ENCODE measurements at regions not wholly inside any gene's neighbourhood (a gene's known extent, or its start where the extent isn't known, plus 50 kb on each side); places are given as distances from the start of the nearest gene placed in this dataset.
"Not testable (repeated sequence)": the region's sequence is repeated elsewhere in the genome, so short reads cannot be mapped to it uniquely, and the experiment has no call there.

GRCh38 chr7:17580141-17580540 lies 281.7 kb downstream of the AHR start:
- H3K27me3 Mint-ChIP-seq (ENCODE audit: insufficient read depth) = peaks cover 2% of the 10 kb centered on the region
- no peaks in the 10 kb centered on the region for H3K4me1 Mint-ChIP-seq
- no peak overlapping the region for H3K27ac Mint-ChIP-seq
- Histone ChIP-seq H3K27ac (ENCODE audit: low read depth, low read length) (no peak overlapping the region), H3K4me1 (ENCODE audit: control insufficient read depth, insufficient read depth, low read length) (no peaks in the 10 kb centered on the region), H3K27me3 (ENCODE audit: control insufficient read depth, insufficient read depth, low read length, poor library complexity, severe bottlenecking) (no peaks in the 10 kb centered on the region), H3K9me3 (ENCODE audit: control insufficient read depth, low read length) (no peaks in the 10 kb centered on the region), H3K9ac (ENCODE audit: extremely low read depth, low read length, poor library complexity, severe bottlenecking) (no peak overlapping the region), H3K36me3 (ENCODE audit: control insufficient read depth, insufficient read depth, low read length) (no peaks in the 10 kb centered on the region), H3K4me3 (ENCODE audit: low read length) (no peak overlapping the region)
- H3K4me3 Mint-ChIP-seq = no peak overlapping the region
- H3K36me3 Mint-ChIP-seq (ENCODE audit: low read depth) = no peaks in the 10 kb centered on the region
- TF ChIP-seq CTCF (conservative IDR thresholded peaks at IDR 0.05) = no peak
- DNase-seq = no peak
- 89 to 93% methylated on average over 3 of the region's 3 CpGs for WGBS, 2 experiments (ENCODE audit: insufficient coverage in 1 of 2, insufficient read length in 1 of 2)
- peaks cover 9% of the 10 kb centered on the region for H3K9me3 Mint-ChIP-seq

GRCh38 chr7:17580856-17581255 lies 282.4 kb downstream of the AHR start:
- Histone ChIP-seq H3K36me3 (ENCODE audit: control insufficient read depth, insufficient read depth, low read length) (no peaks in the 10 kb centered on the region), H3K4me3 (ENCODE audit: low read length) (no peak overlapping the region), H3K27ac (ENCODE audit: low read depth, low read length) (no peak overlapping the region), H3K27me3 (ENCODE audit: control insufficient read depth, insufficient read depth, low read length, poor library complexity, severe bottlenecking) (no peaks in the 10 kb centered on the region), H3K9me3 (ENCODE audit: control insufficient read depth, low read length) (no peaks in the 10 kb centered on the region), H3K9ac (ENCODE audit: extremely low read depth, low read length, poor library complexity, severe bottlenecking) (no peak overlapping the region), H3K4me1 (ENCODE audit: control insufficient read depth, insufficient read depth, low read length) (no peaks in the 10 kb centered on the region)
- Mint-ChIP-seq H3K36me3 (ENCODE audit: low read depth) (no peaks in the 10 kb centered on the region), H3K9me3 (peaks cover 9% of the 10 kb centered on the region), H3K4me1 (no peaks in the 10 kb centered on the region), H3K27me3 (ENCODE audit: insufficient read depth) (peaks cover 2% of the 10 kb centered on the region), H3K27ac (no peak overlapping the region), H3K4me3 (no peak overlapping the region)
- no peak for TF ChIP-seq CTCF (conservative IDR thresholded peaks at IDR 0.05)
- DNase-seq = no peak
- WGBS, 2 experiments (ENCODE audit: insufficient coverage in 1 of 2, insufficient read length in 1 of 2) = 94% methylated on average over 1 of the region's 1 CpG; no CpG with 5 or more reads in 1 of the 2 experiments

- peaks cover 2% of the 10 kb centered on the region for H3K27me3 Mint-ChIP-seq (ENCODE audit: insufficient read depth)
Measured at GRCh38 chr7:17581301-17581700, 282.8 kb downstream of the AHR start.

GRCh38 chr7:17582696-17583095 lies 284.2 kb downstream of the AHR start:
- not testable (repeated sequence) for H3K4me3 Mint-ChIP-seq; H3K27ac Mint-ChIP-seq; H3K9ac ChIP-seq (ENCODE audit: extremely low read depth, low read length, poor library complexity, severe bottlenecking); H3K4me1 ChIP-seq (ENCODE audit: control insufficient read depth, insufficient read depth, low read length); H3K27me3 Mint-ChIP-seq (ENCODE audit: insufficient read depth); DNase-seq; H3K36me3 Mint-ChIP-seq (ENCODE audit: low read depth); H3K36me3 ChIP-seq (ENCODE audit: control insufficient read depth, insufficient read depth, low read length); H3K27ac ChIP-seq (ENCODE audit: low read depth, low read length); H3K9me3 Mint-ChIP-seq; H3K27me3 ChIP-seq (ENCODE audit: control insufficient read depth, insufficient read depth, low read length, poor library complexity, severe bottlenecking); H3K9me3 ChIP-seq (ENCODE audit: control insufficient read depth, low read length); H3K4me1 Mint-ChIP-seq; H3K4me3 ChIP-seq (ENCODE audit: low read length)
- WGBS, 2 experiments (ENCODE audit: insufficient coverage in 1 of 2, insufficient read length in 1 of 2) = 86 to 100% methylated on average over 1 to 2 of the region's 2 CpGs

More at GRCh38 chr7:17581301-17581700, 282.8 kb downstream of the AHR start:
- H3K4me3 Mint-ChIP-seq = no peak overlapping the region
- DNase-seq = no peak
- peaks cover 9% of the 10 kb centered on the region for H3K9me3 Mint-ChIP-seq
- Histone ChIP-seq H3K4me3 (ENCODE audit: low read length) (no peak overlapping the region), H3K27me3 (ENCODE audit: control insufficient read depth, insufficient read depth, low read length, poor library complexity, severe bottlenecking) (no peaks in the 10 kb centered on the region), H3K9me3 (ENCODE audit: control insufficient read depth, low read length) (no peaks in the 10 kb centered on the region), H3K27ac (ENCODE audit: low read depth, low read length) (no peak overlapping the region), H3K4me1 (ENCODE audit: control insufficient read depth, insufficient read depth, low read length) (no peaks in the 10 kb centered on the region), H3K36me3 (ENCODE audit: control insufficient read depth, insufficient read depth, low read length) (no peaks in the 10 kb centered on the region), H3K9ac (ENCODE audit: extremely low read depth, low read length, poor library complexity, severe bottlenecking) (no peak overlapping the region)
- H3K27ac Mint-ChIP-seq = no peak overlapping the region
- 83 to 96% methylated on average over 1 of the region's 1 CpG for WGBS, 2 experiments (ENCODE audit: insufficient coverage in 1 of 2, insufficient read length in 1 of 2)
- no peaks in the 10 kb centered on the region for H3K4me1 Mint-ChIP-seq
- no peak for TF ChIP-seq CTCF (conservative IDR thresholded peaks at IDR 0.05)
- H3K36me3 Mint-ChIP-seq (ENCODE audit: low read depth) = no peaks in the 10 kb centered on the region

Data from endodermal cell (in vitro differentiated cells).